Type B pancreatic cell (in vitro differentiated cells): ENCODE measurements at regions not wholly inside any gene's neighbourhood (a gene's known extent, or its start where the extent isn't known, plus 50 kb on each side); places are given as distances from the start of the nearest gene placed in this dataset.

Experiments used
- DNase-seq: peaks from one replicate; pipeline ENCODE4 v3.0.0; 2021; ENCODE audit warnings: mixed read lengths; ENCODE audit not compliant: unreplicated experiment; ENCODE audit errors: extremely low spot score
- H3K27ac Mint-ChIP-seq: 2 replicates; pipeline ENCODE4 v1.8.0; 2021; ENCODE audit warnings: mild to moderate bottlenecking, mixed read lengths
- H3K27me3 Mint-ChIP-seq: 2 replicates; pipeline ENCODE4 v1.8.0; 2021; ENCODE audit warnings: mixed read lengths
- H3K36me3 Mint-ChIP-seq: 2 replicates; pipeline ENCODE4 v1.8.0; 2021; ENCODE audit warnings: mixed read lengths
- H3K4me1 Mint-ChIP-seq: one replicate; pipeline ENCODE4 v1.8.0; 2021; ENCODE audit warnings: mixed read lengths; ENCODE audit not compliant: unreplicated experiment
- H3K4me3 Mint-ChIP-seq: 2 replicates; pipeline ENCODE4 v1.8.0; 2021; ENCODE audit warnings: mild to moderate bottlenecking, mixed read lengths
- H3K9me3 Mint-ChIP-seq: 2 replicates; pipeline ENCODE4 v1.8.0; 2021; ENCODE audit warnings: mixed read lengths
- TF ChIP-seq, protein P1 (sequence below): fragments of 200-600 bp; sonication (generic); conservative IDR thresholded peaks from 2 replicates; pipeline ENCODE4 v1.5.0; 2021; ENCODE audit warnings: antibody characterized with exemption, mild to moderate bottlenecking

DNA sequence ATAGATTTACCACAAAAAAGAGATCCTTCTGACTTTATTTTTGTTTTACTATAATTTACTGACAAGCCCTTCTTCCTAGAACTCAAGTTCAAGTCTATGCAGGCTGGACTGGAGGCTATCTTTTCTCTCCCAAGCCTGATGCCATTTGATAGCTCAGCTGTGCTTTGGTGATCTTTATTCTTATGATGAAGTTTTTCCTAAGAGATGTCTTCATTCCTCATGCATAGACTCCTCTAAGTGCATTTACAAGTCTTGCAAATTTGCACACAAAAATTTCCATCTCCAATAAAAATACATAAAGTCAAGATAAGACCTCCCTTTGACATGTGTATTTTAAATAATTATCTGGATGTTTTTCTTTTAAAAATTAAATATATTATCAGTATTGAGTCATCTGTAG lies 167.4 kb upstream of the ETAA1 start:
- TF ChIP-seq, protein P1, sequence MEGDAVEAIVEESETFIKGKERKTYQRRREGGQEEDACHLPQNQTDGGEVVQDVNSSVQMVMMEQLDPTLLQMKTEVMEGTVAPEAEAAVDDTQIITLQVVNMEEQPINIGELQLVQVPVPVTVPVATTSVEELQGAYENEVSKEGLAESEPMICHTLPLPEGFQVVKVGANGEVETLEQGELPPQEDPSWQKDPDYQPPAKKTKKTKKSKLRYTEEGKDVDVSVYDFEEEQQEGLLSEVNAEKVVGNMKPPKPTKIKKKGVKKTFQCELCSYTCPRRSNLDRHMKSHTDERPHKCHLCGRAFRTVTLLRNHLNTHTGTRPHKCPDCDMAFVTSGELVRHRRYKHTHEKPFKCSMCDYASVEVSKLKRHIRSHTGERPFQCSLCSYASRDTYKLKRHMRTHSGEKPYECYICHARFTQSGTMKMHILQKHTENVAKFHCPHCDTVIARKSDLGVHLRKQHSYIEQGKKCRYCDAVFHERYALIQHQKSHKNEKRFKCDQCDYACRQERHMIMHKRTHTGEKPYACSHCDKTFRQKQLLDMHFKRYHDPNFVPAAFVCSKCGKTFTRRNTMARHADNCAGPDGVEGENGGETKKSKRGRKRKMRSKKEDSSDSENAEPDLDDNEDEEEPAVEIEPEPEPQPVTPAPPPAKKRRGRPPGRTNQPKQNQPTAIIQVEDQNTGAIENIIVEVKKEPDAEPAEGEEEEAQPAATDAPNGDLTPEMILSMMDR = no peak
- Mint-ChIP-seq H3K27ac (no peak overlapping the region), H3K36me3 (peaks cover 3% of the 10 kb centered on the region), H3K4me3 (no peak overlapping the region), H3K9me3 (no peaks in the 10 kb centered on the region), H3K4me1 (no peaks in the 10 kb centered on the region), H3K27me3 (no peaks in the 10 kb centered on the region)
- DNase-seq = no peak

DNA sequence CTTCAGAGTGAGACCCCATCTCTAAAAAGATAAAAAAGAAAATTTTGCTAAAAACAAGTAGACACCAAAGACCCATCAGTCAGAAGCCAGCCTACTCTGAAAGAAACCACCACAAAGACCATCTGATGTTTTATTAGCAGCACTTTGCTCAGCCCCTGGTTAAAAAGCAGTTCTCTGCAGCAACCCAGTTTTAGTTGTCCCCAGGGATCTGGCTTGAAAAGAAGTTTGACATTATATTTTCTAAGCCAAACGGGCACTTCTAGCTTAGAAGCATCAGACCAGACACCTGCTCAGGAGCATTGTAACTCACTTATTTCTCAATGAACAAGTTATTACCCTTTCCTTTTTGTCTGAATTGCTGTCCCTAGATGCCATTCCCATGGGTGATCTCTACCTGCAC lies 164.2 kb upstream of the ETAA1 start:
- peaks cover 3% of the 10 kb centered on the region for H3K36me3 Mint-ChIP-seq
- H3K27ac Mint-ChIP-seq = no peak overlapping the region
- no peak for DNase-seq
- no peaks in the 10 kb centered on the region for H3K27me3 Mint-ChIP-seq
- TF ChIP-seq, protein P1 = no peak
- no peak overlapping the region for H3K4me3 Mint-ChIP-seq
- H3K4me1 Mint-ChIP-seq = no peaks in the 10 kb centered on the region
- H3K9me3 Mint-ChIP-seq = no peaks in the 10 kb centered on the region

DNA sequence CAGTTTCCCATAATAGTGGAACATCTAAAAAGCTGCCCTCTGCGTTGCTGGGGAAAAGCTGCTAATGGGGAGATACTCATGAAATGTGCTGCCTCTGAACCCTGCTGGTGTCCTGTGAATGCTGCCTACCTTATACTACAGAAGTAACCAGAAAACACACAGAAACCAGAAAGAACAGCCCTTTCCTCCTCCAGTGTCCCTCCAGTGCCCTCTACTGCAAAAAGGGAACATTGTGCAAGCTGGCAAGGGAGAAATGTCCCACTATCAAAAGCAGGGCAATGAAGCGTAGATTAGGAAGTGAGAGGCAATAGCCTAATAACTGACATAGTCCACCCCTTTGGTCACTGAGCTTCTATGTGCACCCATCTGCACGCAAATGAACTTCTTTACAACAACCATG lies 162.7 kb upstream of the ETAA1 start:
- TF ChIP-seq, protein P1 = peak; percentile 55
- no peak overlapping the region for H3K4me3 Mint-ChIP-seq
- no peaks in the 10 kb centered on the region for H3K9me3 Mint-ChIP-seq
- no peak overlapping the region for H3K27ac Mint-ChIP-seq
- no peak for DNase-seq
- peaks cover 4% of the 10 kb centered on the region for H3K4me1 Mint-ChIP-seq
- H3K36me3 Mint-ChIP-seq = peaks cover 3% of the 10 kb centered on the region
- peaks cover 3% of the 10 kb centered on the region for H3K27me3 Mint-ChIP-seq

DNA sequence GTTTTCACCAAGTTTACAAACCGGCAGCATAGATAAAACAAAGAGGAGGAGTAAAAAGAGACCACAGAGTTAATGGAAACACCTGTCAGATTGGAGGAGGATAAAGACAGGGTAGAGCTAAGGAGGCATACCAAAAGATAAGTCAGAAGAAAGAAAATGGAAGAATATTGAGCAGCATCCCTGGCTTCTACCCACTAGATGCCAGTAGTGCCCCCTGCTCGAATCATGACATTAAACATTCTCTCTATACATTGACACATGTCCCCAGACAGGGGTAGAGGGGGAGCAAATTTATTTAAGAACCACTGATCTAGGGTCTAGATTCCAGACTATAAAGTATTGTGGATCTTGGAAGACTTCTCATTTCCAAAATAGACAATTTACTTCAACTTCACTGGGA lies 159.8 kb upstream of the ETAA1 start:
- DNase-seq = no peak
- H3K4me3 Mint-ChIP-seq = no peak overlapping the region
- peaks cover 4% of the 10 kb centered on the region for H3K4me1 Mint-ChIP-seq
- H3K9me3 Mint-ChIP-seq = no peaks in the 10 kb centered on the region
- TF ChIP-seq, protein P1 = no peak
- H3K36me3 Mint-ChIP-seq = no peaks in the 10 kb centered on the region
- no peak overlapping the region for H3K27ac Mint-ChIP-seq
- peaks cover 3% of the 10 kb centered on the region for H3K27me3 Mint-ChIP-seq

DNA sequence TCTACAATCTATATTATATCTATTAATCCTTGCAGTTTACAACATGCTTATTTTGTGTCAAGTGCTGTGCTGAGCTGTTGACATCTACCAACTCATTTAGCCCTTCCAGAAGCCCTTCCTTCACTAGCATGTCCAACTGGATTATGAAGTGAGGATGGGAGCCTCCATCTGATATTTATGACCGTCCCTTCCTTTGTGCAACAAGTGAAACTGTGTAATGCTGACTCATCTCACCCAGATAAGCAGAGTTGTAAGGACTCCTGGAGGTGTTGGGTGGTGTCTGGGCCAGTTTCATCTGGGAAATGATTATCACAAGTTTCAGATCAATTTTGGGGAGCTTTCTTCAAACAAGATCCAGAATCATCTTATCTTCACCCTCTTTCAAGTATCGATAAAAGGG lies 156.6 kb upstream of the ETAA1 start:
- no peaks in the 10 kb centered on the region for H3K9me3 Mint-ChIP-seq

More for the DNA sequence above, 156.6 kb upstream of the ETAA1 start:
- peaks cover 4% of the 10 kb centered on the region for H3K4me1 Mint-ChIP-seq
- H3K36me3 Mint-ChIP-seq = no peaks in the 10 kb centered on the region
- no peak for DNase-seq
- H3K4me3 Mint-ChIP-seq = no peak overlapping the region
- no peak overlapping the region for H3K27ac Mint-ChIP-seq
- TF ChIP-seq, protein P1 = no peak
- H3K27me3 Mint-ChIP-seq = peaks cover 3% of the 10 kb centered on the region
